Heart left ventricle (tissue), 16 donors: ENCODE measurements at regions not wholly inside any gene's neighbourhood (a gene's known extent, or its start where the extent isn't known, plus 50 kb on each side); places are given as distances from the start of the nearest gene placed in this dataset.

ENCODE experiments used
- ATAC-seq, 4 donors: fragments of 200-7000 bp; cut with Tn5 transposase; one replicate each; pipeline ENCODE4 v1.9.1; 2020 to 2022; ENCODE audit warnings: moderate library complexity in 4 of 4, mild to moderate bottlenecking in 3 of 4, moderate number of reproducible peaks in 1 of 4
- DNase-seq, 5 donors: peaks; one replicate each; pipeline ENCODE4 v3.0.0-alpha.2; 2020
- H3K27ac ChIP-seq, 12 donors: fragments of 200-600 bp; sonication (generic) in 4 of 12; one replicate each; pipeline versions ENCODE4 v1.5.0 to v1.8.0; 2016 to 2022; ENCODE audit warnings: mild to moderate bottlenecking in 2 of 12
- H3K27me3 ChIP-seq, 9 donors: fragments of 200-600 bp; sonication (generic) in 2 of 9; one replicate each; pipeline versions ENCODE4 v1.5.1 to v1.8.0; 2016 to 2022; ENCODE audit warnings: mild to moderate bottlenecking in 3 of 9
- H3K36me3 ChIP-seq, 9 donors: fragments of 200-600 bp; sonication (generic) in 2 of 9; one replicate each; pipeline versions ENCODE4 v1.5.0 to v1.8.0; 2018 to 2022; ENCODE audit warnings: mild to moderate bottlenecking in 2 of 9
- H3K4me1 ChIP-seq, 12 donors: fragments of 200-600 bp; sonication (generic) in 4 of 12; one replicate each; pipeline versions ENCODE4 v1.5.0 to v1.8.0; 2016 to 2022; ENCODE audit warnings: mild to moderate bottlenecking in 3 of 12
- H3K4me3 ChIP-seq, 12 donors: fragments of 200-600 bp; sonication (generic) in 4 of 12; one replicate each; pipeline versions ENCODE4 v1.5.0 to v1.8.0; 2017 to 2022; ENCODE audit warnings: mild to moderate bottlenecking in 9 of 12, moderate library complexity in 4 of 12
- H3K9me3 ChIP-seq, 12 donors: fragments of 200-600 bp; sonication (generic) in 4 of 12; one replicate each; pipeline versions ENCODE4 v1.5.0 to v1.8.0; 2016 to 2022; ENCODE audit warnings: mild to moderate bottlenecking in 1 of 12
- POLR2A ChIP-seq, 2 donors: fragments of 450-650 bp; IDR thresholded peaks; one replicate each; pipeline ENCODE4 v1.6.1; 2017; ENCODE audit warnings: antibody characterized with exemption in 2 of 2, mild to moderate bottlenecking in 2 of 2, moderate library complexity in 2 of 2
- WGBS, 4 donors: extraction: QIAGEN DNeasy Blood & Tissue Kit in 2 of 4; methylation state at CpG; one replicate each; pipeline versions ENCODE4 v1.1.5 to v1.1.7; 2013 to 2018; 5-methylcytosine and 5-hydroxymethylcytosine counted together
- intact Hi-C, 10 donors: fragments of 100-400 bp; cut with DNase I; formaldehyde crosslinking; loops; one replicate each; pipeline versions ENCODE4 v1.11.1 to v1.14.2; 2022
- TF ChIP-seq, protein P1 (sequence below), 12 donors: fragments of 200-600 bp; sonication (generic) in 4 of 12; IDR thresholded peaks; one replicate each; pipeline versions ENCODE4 v1.5.0 to v1.8.0; 2018 to 2022; ENCODE audit warnings: antibody characterized with exemption in 12 of 12, mild to moderate bottlenecking in 5 of 12
- donor health status: ischemic (EF 13 %, LVEDD 7.1; RV severe dilation, severe dysfunction).
- donor health status: healthy with polysubstance abuse.
- donor health status: DM: no; HTN: yes; CAD: no.
- donor health status: DM: no; HTN: no; CAD: no.
- donor health status: ischemic (EF 25% LVEDD 6.9; RV normal size, moderate dysfunction).
- donor health status: ischemic (EF 25% LVEDD 5.7; RV mildly dilated, moderate dysfunction).
- donor health status: healthy.
- donor health status: DM: yes; HTN: yes; CAD: no.
- donor health status: ischemic (EF 35%, LVEDD 5.7; RV mildly dilated, moderate dysfunction).
- donor health status: nonischemic (EF 11% LVEDD 7.7; RV severe dilation, severe dysfunction).
- donor health status: DM: yes; HTN: yes; CAD: no.
- donor health status: PGD.
- donor health status: ischemic (EF 29% LVEDD 5.4; RV normal size, mild dysfunction).
- donor health status: nonischemic (EF 23%, LVEDD 6.1; RV moderate dilation, normal function).

DNA sequence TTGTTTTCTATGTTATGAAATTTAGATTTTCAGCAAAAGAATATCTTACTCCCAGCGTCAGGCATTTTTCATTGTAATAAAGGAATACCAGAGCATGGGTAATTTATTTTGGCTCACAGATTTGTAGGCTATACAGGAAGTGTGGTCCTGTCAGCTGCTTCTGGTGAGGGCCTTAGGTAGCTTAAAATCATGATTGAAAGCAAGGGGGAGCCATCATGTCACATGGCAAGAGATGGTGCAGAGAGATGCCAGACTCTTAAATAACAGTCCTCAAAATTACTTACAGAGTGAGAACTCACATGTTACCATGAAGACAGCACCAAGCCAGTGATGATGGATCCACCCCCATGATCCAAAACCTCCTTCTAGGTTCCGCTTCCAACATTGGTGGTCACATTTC lies 825.0 kb upstream of the CHORDC1 start:
- no peaks in the 10 kb centered on the region for H3K36me3 ChIP-seq
- H3K9me3 ChIP-seq: no peaks in the 10 kb centered on the region
- intact Hi-C loops: loop anchor here in 4 of 10 donors (10.0 kb wide), 1 partner anchor 197 kb away; no protein-coding TSS in a partner anchor
- 77 to 88% (median 83%) methylated on average over 2 of the region's 2 CpGs for WGBS, 4 donors
- TF ChIP-seq, protein P1, sequence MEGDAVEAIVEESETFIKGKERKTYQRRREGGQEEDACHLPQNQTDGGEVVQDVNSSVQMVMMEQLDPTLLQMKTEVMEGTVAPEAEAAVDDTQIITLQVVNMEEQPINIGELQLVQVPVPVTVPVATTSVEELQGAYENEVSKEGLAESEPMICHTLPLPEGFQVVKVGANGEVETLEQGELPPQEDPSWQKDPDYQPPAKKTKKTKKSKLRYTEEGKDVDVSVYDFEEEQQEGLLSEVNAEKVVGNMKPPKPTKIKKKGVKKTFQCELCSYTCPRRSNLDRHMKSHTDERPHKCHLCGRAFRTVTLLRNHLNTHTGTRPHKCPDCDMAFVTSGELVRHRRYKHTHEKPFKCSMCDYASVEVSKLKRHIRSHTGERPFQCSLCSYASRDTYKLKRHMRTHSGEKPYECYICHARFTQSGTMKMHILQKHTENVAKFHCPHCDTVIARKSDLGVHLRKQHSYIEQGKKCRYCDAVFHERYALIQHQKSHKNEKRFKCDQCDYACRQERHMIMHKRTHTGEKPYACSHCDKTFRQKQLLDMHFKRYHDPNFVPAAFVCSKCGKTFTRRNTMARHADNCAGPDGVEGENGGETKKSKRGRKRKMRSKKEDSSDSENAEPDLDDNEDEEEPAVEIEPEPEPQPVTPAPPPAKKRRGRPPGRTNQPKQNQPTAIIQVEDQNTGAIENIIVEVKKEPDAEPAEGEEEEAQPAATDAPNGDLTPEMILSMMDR (IDR thresholded peaks at IDR 0.05): no peak
- no peak for TF ChIP-seq POLR2A (IDR thresholded peaks at IDR 0.05)
- H3K27me3 ChIP-seq: no peaks in the 10 kb centered on the region
- DNase-seq: no peak
- ATAC-seq: no peak
- H3K4me3 ChIP-seq: no peak overlapping the region
- H3K4me1 ChIP-seq: no peaks in the 10 kb centered on the region
- H3K27ac ChIP-seq: no peak overlapping the region

DNA sequence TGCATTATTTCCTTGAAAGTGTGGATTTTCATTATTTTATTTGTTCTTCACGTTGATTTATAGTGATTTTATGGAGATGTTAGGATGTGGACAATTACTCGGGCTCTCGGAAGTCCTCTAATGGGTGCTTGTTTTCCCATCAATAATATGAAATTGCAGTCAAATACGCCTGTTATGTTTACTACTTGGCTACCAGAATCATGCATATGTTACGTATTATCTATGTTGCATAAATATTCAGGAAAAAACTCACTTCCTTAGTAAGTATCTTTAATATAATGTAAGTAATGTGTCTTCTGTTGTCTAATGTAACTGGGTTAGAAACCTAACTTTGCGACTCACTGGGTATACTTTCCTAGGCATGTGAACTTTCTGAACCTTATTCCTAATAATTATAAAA lies 823.4 kb upstream of the CHORDC1 start:
- 86 to 91% (median 88%) methylated on average over 6 of the region's 6 CpGs for WGBS, 4 donors
- TF ChIP-seq, protein P1 (IDR thresholded peaks at IDR 0.05): no peak
- TF ChIP-seq POLR2A (IDR thresholded peaks at IDR 0.05): no peak

DNA sequence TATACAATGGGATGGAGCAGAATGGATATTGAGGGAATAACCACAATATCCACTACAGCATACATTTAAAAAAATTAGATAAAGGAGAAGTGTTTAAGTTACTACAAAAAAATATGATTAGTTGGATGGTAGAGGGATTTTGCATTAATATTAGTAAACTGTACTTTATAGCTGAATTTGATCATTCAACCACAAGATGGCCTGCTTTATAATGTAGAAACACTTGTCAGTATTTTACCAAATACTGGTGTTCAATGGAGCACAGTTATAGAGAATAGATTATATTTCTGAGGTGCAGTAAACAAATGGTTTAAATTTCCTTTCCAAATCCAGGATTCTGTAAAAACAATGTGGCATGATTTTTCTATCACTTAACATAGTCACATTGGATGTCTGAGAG lies 818.8 kb upstream of the CHORDC1 start:
- no peak overlapping the region for H3K4me3 ChIP-seq
- ATAC-seq: no peak
- H3K27ac ChIP-seq: no peak overlapping the region
- H3K36me3 ChIP-seq: no peaks in the 10 kb centered on the region
- no peaks in the 10 kb centered on the region for H3K27me3 ChIP-seq
- intact Hi-C loops: loop anchor here in 6 of 10 donors (5.0 to 10.0 kb wide), 2 partner anchors 203 to 206 kb away; no protein-coding TSS in a partner anchor
- no peak for TF ChIP-seq POLR2A (IDR thresholded peaks at IDR 0.05)
- TF ChIP-seq, protein P1 (IDR thresholded peaks at IDR 0.05): peak in 2 of 12 donors; percentile 13 to 24
- no peaks in the 10 kb centered on the region for H3K4me1 ChIP-seq
- DNase-seq: no peak
- H3K9me3 ChIP-seq: peaks cover 0 to 7% (median 0%) of the 10 kb centered on the region in 12 donors

More for the DNA sequence above, 823.4 kb upstream of the CHORDC1 start:
- H3K4me1 ChIP-seq: no peaks in the 10 kb centered on the region
- H3K9me3 ChIP-seq: no peaks in the 10 kb centered on the region
- no peak overlapping the region for H3K27ac ChIP-seq
- intact Hi-C loops: loop anchor here in 4 of 10 donors (10.0 kb wide), 1 partner anchor 199 kb away; no protein-coding TSS in a partner anchor
- H3K27me3 ChIP-seq: no peaks in the 10 kb centered on the region
- no peak overlapping the region for H3K4me3 ChIP-seq
- ATAC-seq (no peak), DNase-seq (no peak)
- no peaks in the 10 kb centered on the region for H3K36me3 ChIP-seq

DNA sequence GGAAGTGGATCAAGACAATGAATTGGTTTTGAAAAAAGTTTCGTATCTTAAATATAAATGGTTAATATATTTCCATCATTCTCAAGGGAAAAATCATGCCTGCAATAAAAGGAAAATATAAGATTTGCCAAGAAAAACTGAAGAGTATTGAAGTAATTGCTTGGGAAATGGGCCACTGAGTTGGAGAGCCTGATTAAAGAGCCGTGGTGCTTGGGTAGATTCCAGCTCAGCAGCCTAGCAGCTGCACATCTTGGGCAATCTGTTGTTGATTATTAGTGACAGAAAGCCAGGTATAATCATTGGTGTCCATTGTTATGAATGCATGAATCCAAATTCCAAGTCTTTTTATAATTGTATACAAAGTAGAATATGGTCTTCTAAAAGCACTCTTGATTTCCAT lies 800.9 kb upstream of the CHORDC1 start:
- DNase-seq: peak in 1 of 5 donors; percentile 26
- H3K4me3 ChIP-seq: no peak overlapping the region
- H3K27ac ChIP-seq: no peak overlapping the region
- H3K9me3 ChIP-seq: peaks cover 0 to 2% (median 0%) of the 10 kb centered on the region in 12 donors
- H3K27me3 ChIP-seq: no peaks in the 10 kb centered on the region
- TF ChIP-seq POLR2A (IDR thresholded peaks at IDR 0.05): no peak
- TF ChIP-seq, protein P1 (IDR thresholded peaks at IDR 0.05): no peak
- no peaks in the 10 kb centered on the region for H3K36me3 ChIP-seq
- WGBS, 4 donors: 28 to 54% (median 36%) methylated on average over 2 of the region's 2 CpGs
- intact Hi-C loops: no loop called here
- ATAC-seq: no peak
- H3K4me1 ChIP-seq: no peaks in the 10 kb centered on the region
